ENCODE measurements at regions not wholly inside any gene's neighbourhood (a gene's known extent, or its start where the extent isn't known, plus 50 kb on each side); places are given as distances from the start of the nearest gene placed in this dataset.
A peak's percentile ranks its signal among the peaks of the same experiment; 100 is the strongest.

GRCh38 chr16:60329108-60329507, 1595.0 kb upstream of the GOT2 start:
- no peak for DNase-seq

- DNase-seq = no peak
These were observed 1594.0 kb upstream of the GOT2 start for GRCh38 chr16:60328152-60328551.

- DNase-seq = no peak
These were observed 1584.4 kb upstream of the GOT2 start for GRCh38 chr16:60318486-60318885.

- DNase-seq = no peak
These were observed 1576.8 kb upstream of the GOT2 start for GRCh38 chr16:60310846-60311445.

GRCh38 chr16:60304720-60305119, 1570.6 kb upstream of the GOT2 start:
- no peak for DNase-seq

- no peak for DNase-seq
These were observed 1570.0 kb upstream of the GOT2 start for GRCh38 chr16:60304066-60304465.

- no peak for DNase-seq
These were observed 1568.6 kb upstream of the GOT2 start for GRCh38 chr16:60302676-60303075.

GRCh38 chr16:60302261-60302660, 1568.1 kb upstream of the GOT2 start:
- DNase-seq = no peak

- DNase-seq = no peak
These were observed 1565.2 kb upstream of the GOT2 start for GRCh38 chr16:60299241-60299776.

- DNase-seq = no peak
These were observed 1561.3 kb upstream of the GOT2 start for GRCh38 chr16:60295451-60295850.

- DNase-seq = no peak
These were observed 1551.7 kb upstream of the GOT2 start for GRCh38 chr16:60285794-60286193.

GRCh38 chr16:60279061-60279665, 1545.0 kb upstream of the GOT2 start:
- DNase-seq = no peak

GRCh38 chr16:60274431-60275019, 1540.4 kb upstream of the GOT2 start:
- no peak for DNase-seq

GRCh38 chr16:60271781-60272180, 1537.7 kb upstream of the GOT2 start:
- DNase-seq = no peak

GRCh38 chr16:60271025-60271771, 1537.1 kb upstream of the GOT2 start:
- DNase-seq = no peak

- DNase-seq = no peak
These were observed 1527.3 kb upstream of the GOT2 start for GRCh38 chr16:60261425-60261824.

- DNase-seq = no peak
These were observed 1525.8 kb upstream of the GOT2 start for GRCh38 chr16:60259956-60260355.

- DNase-seq = peak; percentile 54
These were observed 1512.0 kb upstream of the GOT2 start for GRCh38 chr16:60246086-60246485.

GRCh38 chr16:60241671-60242070, 1507.6 kb upstream of the GOT2 start:
- no peak for DNase-seq

GRCh38 chr16:60230666-60231065, 1496.5 kb upstream of the GOT2 start:
- DNase-seq = no peak

GRCh38 chr16:60225541-60225940, 1491.4 kb upstream of the GOT2 start:
- no peak for DNase-seq

GRCh38 chr16:60217787-60218186, 1483.7 kb upstream of the GOT2 start:
- DNase-seq = no peak

- DNase-seq = no peak
These were observed 1480.2 kb upstream of the GOT2 start for GRCh38 chr16:60214311-60214710.

GRCh38 chr16:60206516-60206915, 1472.4 kb upstream of the GOT2 start:
- DNase-seq = no peak

All from islet precursor cell (in vitro differentiated cells).